ENCODE measurements at regions not wholly inside any gene's neighbourhood (a gene's known extent, or its start where the extent isn't known, plus 50 kb on each side); places are given as distances from the start of the nearest gene placed in this dataset.

DNA sequence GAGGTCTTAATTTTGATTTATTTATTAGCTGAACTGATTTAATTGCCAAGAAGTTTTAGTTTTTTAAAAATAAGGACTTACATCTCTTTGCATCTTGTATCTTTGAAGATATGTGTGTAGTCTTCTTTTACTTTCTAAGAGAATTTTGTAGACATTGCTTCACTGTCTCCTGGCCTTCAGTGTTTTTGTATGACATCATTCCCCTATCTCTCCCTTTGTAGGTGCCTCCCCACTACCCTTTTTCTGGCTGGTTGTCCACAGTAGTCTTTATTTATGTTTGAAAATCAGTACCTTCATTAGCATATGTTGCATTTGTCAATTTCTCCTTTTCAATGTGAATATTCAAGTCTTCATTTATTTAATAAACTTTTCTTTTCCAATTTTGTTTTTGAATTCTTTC is 64.1 kb upstream of the RAB18 start:
- TF ChIP-seq, protein P1, sequence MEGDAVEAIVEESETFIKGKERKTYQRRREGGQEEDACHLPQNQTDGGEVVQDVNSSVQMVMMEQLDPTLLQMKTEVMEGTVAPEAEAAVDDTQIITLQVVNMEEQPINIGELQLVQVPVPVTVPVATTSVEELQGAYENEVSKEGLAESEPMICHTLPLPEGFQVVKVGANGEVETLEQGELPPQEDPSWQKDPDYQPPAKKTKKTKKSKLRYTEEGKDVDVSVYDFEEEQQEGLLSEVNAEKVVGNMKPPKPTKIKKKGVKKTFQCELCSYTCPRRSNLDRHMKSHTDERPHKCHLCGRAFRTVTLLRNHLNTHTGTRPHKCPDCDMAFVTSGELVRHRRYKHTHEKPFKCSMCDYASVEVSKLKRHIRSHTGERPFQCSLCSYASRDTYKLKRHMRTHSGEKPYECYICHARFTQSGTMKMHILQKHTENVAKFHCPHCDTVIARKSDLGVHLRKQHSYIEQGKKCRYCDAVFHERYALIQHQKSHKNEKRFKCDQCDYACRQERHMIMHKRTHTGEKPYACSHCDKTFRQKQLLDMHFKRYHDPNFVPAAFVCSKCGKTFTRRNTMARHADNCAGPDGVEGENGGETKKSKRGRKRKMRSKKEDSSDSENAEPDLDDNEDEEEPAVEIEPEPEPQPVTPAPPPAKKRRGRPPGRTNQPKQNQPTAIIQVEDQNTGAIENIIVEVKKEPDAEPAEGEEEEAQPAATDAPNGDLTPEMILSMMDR (IDR thresholded peaks at IDR 0.05; ENCODE audit: unreplicated experiment): no peak
- Mint-ChIP-seq H3K4me3 (ENCODE audit: unreplicated experiment) (no peak overlapping the region), H3K36me3 (ENCODE audit: insufficient read depth, unreplicated experiment) (no peaks in the 10 kb centered on the region), H3K27me3 (ENCODE audit: insufficient read depth, unreplicated experiment) (no peaks in the 10 kb centered on the region), H3K27ac (ENCODE audit: low read depth, unreplicated experiment) (no peak overlapping the region), H3K4me1 (ENCODE audit: insufficient read depth, unreplicated experiment) (peaks cover 6% of the 10 kb centered on the region), H3K9me3 (ENCODE audit: unreplicated experiment) (no peaks in the 10 kb centered on the region)
- POLR2A ChIA-PET: interaction anchor here (0.8 to 2.2 kb wide), 4 partner anchors 49 to 64 kb away, joined by 3 to 9 read pairs (median 5); partner anchors contain the start of gene RAB18
- intact Hi-C loops (cut with micrococcal nuclease): no loop called here
- no TSS peak for BruUV-seq (replicated peaks)
- DNase-seq (ENCODE audit: unreplicated experiment): no peak
- CTCF ChIA-PET: interaction anchor here (1.3 to 1.5 kb wide), 2 partner anchors 71 to 218 kb away, joined by 3 to 6 read pairs; no protein-coding TSS in a partner anchor

DNA sequence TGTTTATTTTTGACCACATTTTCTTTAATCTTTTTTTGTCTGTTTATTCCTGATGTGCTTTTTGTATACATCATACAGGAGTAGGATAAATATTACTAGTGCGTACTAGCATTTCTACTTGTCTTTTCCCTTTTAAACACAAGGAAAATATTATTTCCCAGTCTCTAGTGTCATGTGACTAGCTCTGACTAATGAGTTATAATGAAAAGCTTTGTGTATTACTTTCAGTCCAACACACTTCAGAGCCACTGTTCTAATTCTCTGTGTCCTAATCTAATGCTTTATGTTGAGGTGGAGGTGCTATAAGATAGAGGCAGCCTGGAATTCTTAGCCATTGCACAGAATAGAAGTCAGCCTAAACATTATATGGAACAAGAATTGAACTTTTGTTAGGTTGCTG is 65.0 kb upstream of the RAB18 start:
- BruUV-seq (replicated peaks): no TSS peak
- Mint-ChIP-seq H3K4me3 (ENCODE audit: unreplicated experiment) (no peak overlapping the region), H3K27me3 (ENCODE audit: insufficient read depth, unreplicated experiment) (no peaks in the 10 kb centered on the region), H3K4me1 (ENCODE audit: insufficient read depth, unreplicated experiment) (peaks cover 8% of the 10 kb centered on the region), H3K9me3 (ENCODE audit: unreplicated experiment) (no peaks in the 10 kb centered on the region), H3K27ac (ENCODE audit: low read depth, unreplicated experiment) (no peak overlapping the region), H3K36me3 (ENCODE audit: insufficient read depth, unreplicated experiment) (no peaks in the 10 kb centered on the region)
- TF ChIP-seq, protein P1 (IDR thresholded peaks at IDR 0.05; ENCODE audit: unreplicated experiment): no peak
- intact Hi-C loops (cut with micrococcal nuclease): no loop called here
- CTCF ChIA-PET: interaction anchor here (0.7 kb wide), 1 partner anchor 76 kb away, joined by 4 read pairs; no protein-coding TSS in a partner anchor
- POLR2A ChIA-PET: interaction anchor here (0.8 to 1.0 kb wide), 2 partner anchors 48 to 66 kb away, joined by 5 to 9 read pairs; no protein-coding TSS in a partner anchor
- no peak for DNase-seq (ENCODE audit: unreplicated experiment)

DNA sequence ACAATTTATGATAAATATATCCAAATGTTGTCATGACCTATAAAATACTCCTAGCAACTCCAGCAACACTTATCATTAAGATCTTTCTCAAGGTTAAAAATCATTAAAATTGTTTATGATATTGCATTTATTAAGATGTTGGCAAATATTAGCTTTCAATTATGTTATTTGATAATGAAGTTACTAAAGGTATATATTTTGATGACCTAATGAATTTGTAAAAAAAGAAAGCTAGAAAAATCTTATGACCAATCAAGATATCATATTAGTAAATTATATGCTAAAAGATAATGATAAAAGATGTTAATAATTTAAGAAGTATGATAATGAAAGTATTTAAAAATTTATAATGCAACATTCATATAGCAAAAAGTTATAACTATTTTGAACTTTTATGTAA is 66.3 kb upstream of the RAB18 start:
- no TSS peak for BruUV-seq (replicated peaks)
- DNase-seq (ENCODE audit: unreplicated experiment): no peak
- ChIA-PET CTCF (no interaction called here), POLR2A (interaction anchor here (1.0 kb wide), 1 partner anchor 66 kb away, joined by 4 read pairs; no protein-coding TSS in a partner anchor)
- H3K27ac Mint-ChIP-seq (ENCODE audit: low read depth, unreplicated experiment): no peak overlapping the region
- H3K9me3 Mint-ChIP-seq (ENCODE audit: unreplicated experiment): peaks cover 5% of the 10 kb centered on the region
- TF ChIP-seq, protein P1 (IDR thresholded peaks at IDR 0.05; ENCODE audit: unreplicated experiment): no peak
- no peak overlapping the region for H3K4me3 Mint-ChIP-seq (ENCODE audit: unreplicated experiment)
- intact Hi-C loops (cut with micrococcal nuclease): no loop called here
- no peaks in the 10 kb centered on the region for H3K27me3 Mint-ChIP-seq (ENCODE audit: insufficient read depth, unreplicated experiment)
- H3K36me3 Mint-ChIP-seq (ENCODE audit: insufficient read depth, unreplicated experiment): no peaks in the 10 kb centered on the region
- H3K4me1 Mint-ChIP-seq (ENCODE audit: insufficient read depth, unreplicated experiment): peaks cover 17% of the 10 kb centered on the region

DNA sequence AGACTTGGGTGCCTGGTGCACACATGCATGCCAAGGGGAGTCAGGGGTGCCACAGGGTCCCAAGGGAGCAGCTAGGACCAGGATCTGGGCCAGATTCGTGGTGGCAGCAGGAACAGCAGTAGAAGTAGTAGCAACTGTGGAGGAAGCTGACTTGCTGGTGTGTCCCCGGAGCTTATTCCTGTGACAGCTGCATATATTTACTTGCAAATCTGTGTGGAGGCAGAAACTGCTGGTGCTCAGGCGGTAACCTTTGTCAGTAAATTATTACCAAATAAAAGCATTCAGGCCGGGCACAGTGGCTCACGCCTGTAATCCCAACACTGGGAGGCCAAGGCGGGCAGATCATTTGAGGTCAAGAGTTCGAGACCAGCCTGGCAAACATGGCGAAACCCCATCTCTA is 67.4 kb upstream of the RAB18 start:
- no peak overlapping the region for H3K4me3 Mint-ChIP-seq (ENCODE audit: unreplicated experiment)
- ChIA-PET CTCF (no interaction called here), POLR2A (no interaction called here)

More for the DNA sequence above, 67.4 kb upstream of the RAB18 start:
- no peaks in the 10 kb centered on the region for H3K27me3 Mint-ChIP-seq (ENCODE audit: insufficient read depth, unreplicated experiment)
- peaks cover 17% of the 10 kb centered on the region for H3K4me1 Mint-ChIP-seq (ENCODE audit: insufficient read depth, unreplicated experiment)
- intact Hi-C loops (cut with micrococcal nuclease): no loop called here
- no peak for DNase-seq (ENCODE audit: unreplicated experiment)
- no TSS peak for BruUV-seq (replicated peaks)
- H3K9me3 Mint-ChIP-seq (ENCODE audit: unreplicated experiment): peaks cover 6% of the 10 kb centered on the region
- no peak overlapping the region for H3K27ac Mint-ChIP-seq (ENCODE audit: low read depth, unreplicated experiment)
- no peaks in the 10 kb centered on the region for H3K36me3 Mint-ChIP-seq (ENCODE audit: insufficient read depth, unreplicated experiment)
- TF ChIP-seq, protein P1 (IDR thresholded peaks at IDR 0.05; ENCODE audit: unreplicated experiment): no peak
